ENCODE measurements at regions not wholly inside any gene's neighbourhood (a gene's known extent, or its start where the extent isn't known, plus 50 kb on each side); places are given as distances from the start of the nearest gene placed in this dataset.
"Not testable (repeated sequence)": the region's sequence is repeated elsewhere in the genome, so short reads cannot be mapped to it uniquely, and the experiment has no call there.

GRCh38 chr2:234805836-234806235 is 146.0 kb upstream of the SH3BP4 start:
- no peak for DNase-seq (ENCODE audit: extremely low read depth in 1 of 2, low read depth in 1 of 2)

- no peak for DNase-seq (ENCODE audit: extremely low read depth in 1 of 2, low read depth in 1 of 2)
Observed at GRCh38 chr2:234804704-234805103, 147.1 kb upstream of the SH3BP4 start.

- DNase-seq (ENCODE audit: extremely low read depth in 1 of 2, low read depth in 1 of 2) = no peak
Observed at GRCh38 chr2:234802845-234803171, 149.0 kb upstream of the SH3BP4 start.

DNA sequence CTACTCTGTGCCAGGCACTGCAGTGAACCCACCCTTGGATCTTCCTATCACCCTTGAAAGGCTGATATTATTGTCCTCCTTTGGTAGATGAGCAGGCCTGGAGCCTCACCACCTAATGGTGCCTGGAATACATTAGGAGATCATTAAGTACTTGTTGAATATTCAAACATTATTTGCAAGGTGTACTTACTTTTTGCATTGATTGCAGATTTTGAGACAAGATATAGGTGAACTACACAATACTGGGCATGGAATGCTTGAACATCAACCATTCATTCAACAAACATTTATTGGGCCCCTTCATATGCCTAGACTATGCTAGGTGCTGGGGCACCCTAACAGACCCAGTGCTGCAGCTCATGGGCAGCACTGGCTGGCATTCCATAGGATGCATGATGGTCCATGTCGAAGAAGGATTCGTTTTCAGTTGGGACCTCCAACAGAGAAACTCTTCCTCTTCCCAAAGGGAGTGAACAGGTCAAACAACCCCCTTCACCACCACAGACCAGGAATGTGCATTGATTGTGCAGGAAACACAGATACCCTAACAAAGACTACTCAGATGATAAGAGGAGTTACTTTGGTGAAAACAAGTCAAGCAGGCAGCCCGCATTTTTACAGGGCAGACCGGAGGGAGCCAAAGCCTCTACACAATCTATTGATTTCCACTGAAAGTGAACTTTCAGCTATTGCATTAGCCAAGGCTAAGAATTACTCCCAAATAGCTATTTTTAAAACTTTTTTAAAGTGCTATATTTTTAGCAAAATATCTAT is 149.6 kb upstream of the SH3BP4 start:
- DNase-seq (ENCODE audit: extremely low read depth in 1 of 2, low read depth in 1 of 2) = no peak

GRCh38 chr2:234797566-234798250 is 154.1 kb upstream of the SH3BP4 start:
- DNase-seq (ENCODE audit: extremely low read depth in 1 of 2, low read depth in 1 of 2) = no peak

DNA sequence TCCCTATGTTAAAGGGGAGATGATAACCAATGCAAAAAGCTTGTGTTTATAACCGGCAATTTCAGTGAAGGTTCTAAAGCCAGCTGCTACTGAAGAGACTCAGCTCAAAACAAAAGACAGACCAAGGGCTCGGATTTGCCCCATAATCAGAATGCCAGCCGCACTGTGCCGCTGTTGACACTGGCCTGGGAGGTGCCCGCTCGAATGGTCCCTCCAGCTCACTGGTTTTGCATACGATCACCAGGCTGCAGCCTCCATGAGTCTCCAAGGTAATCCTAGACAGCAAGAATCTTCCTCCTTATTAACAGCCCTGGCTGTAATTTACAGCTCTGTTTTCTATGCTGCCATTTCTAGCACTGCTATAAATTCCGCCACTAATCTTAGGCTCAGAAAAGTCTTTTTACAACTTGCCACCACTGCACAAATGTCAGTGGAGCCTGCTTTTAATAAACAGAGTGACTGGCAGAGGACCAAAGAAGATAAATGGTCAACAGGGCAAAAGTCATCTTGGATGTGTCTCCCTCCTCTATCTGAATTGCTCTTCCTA is 155.7 kb upstream of the SH3BP4 start:
- DNase-seq (ENCODE audit: extremely low read depth in 1 of 2, low read depth in 1 of 2) = no peak

- no peak for DNase-seq (ENCODE audit: extremely low read depth in 1 of 2, low read depth in 1 of 2)
Observed at GRCh38 chr2:234795272-234795920, 156.4 kb upstream of the SH3BP4 start.

DNA sequence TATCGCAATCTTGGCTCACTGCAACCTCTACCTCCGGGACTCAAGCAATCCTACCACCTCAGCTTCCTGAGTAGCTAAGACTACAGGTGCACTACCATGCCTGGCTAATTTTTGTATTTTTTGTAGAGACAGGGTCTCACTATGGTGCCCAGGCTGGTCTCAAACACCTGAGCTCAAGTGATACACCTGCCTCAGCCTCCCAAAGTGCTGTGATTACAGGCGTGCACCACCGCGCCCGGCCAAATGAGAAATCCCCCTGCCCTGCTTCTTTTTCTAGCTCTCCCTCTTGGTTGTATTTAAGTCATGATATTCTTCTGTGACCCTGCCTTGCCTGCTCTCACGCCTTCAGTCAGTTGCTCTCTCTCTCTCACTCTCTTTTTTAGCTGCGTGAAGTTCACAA is 157.0 kb upstream of the SH3BP4 start:
- no peak for DNase-seq (ENCODE audit: extremely low read depth in 1 of 2, low read depth in 1 of 2)

DNA sequence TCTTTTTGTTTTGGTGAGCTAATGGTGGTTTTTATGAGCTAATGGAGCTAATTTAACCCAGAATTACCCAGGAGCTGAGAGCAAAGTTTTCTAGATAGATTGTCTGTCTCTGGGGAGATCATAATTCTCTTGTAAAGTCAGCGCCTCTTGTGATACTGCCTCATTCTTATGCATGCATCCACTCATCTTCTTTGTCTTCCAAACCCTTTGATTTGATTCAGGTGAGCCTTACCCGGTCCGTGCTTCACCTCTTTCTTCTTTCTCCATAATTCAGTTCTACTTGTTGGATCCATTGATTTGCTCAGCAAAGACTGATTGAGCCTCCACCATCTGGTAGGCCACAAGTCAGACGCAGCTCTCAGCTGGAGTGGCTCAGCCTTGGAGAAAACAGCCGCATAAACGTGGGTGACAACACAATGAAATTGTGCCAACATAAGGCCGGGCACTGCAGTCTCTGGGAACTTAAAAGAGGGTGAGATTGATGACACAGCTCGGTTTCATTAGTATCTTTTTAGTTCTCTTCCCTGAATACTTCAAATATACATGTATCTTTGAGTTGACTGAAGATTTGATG is 158.5 kb upstream of the SH3BP4 start:
- no peak for DNase-seq (ENCODE audit: extremely low read depth in 1 of 2, low read depth in 1 of 2)

GRCh38 chr2:234792621-234793022 is 159.2 kb upstream of the SH3BP4 start:
- no peak for DNase-seq (ENCODE audit: extremely low read depth in 1 of 2, low read depth in 1 of 2)

GRCh38 chr2:234792096-234792495 is 159.7 kb upstream of the SH3BP4 start:
- DNase-seq (ENCODE audit: extremely low read depth in 1 of 2, low read depth in 1 of 2) = not testable (repeated sequence)

- no peak for DNase-seq (ENCODE audit: extremely low read depth in 1 of 2, low read depth in 1 of 2)
Observed at GRCh38 chr2:234790380-234790779, 161.4 kb upstream of the SH3BP4 start.

- no peak for DNase-seq (ENCODE audit: extremely low read depth in 1 of 2, low read depth in 1 of 2)
Observed at GRCh38 chr2:234789556-234790325, 162.1 kb upstream of the SH3BP4 start.

- no peak for DNase-seq (ENCODE audit: extremely low read depth in 1 of 2, low read depth in 1 of 2)
Observed at GRCh38 chr2:234788841-234789240, 163.0 kb upstream of the SH3BP4 start.

DNA sequence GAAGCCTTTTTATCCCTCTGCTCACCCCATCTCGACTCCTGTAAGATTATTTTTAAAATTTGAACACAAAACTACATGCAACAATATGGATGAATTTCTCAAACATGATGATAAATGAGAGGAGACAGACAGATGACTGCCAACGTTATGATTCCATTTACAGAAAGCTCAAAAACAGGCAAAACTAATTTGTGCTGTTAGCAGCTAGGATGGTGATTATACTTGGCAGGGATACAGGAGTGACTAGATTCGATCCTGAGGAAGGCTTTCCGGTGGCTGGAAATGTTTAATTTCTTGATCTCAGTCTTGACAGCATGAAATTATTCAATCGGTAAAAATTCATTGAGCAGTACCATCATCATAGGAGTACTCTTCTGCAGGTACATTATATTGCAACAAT is 163.4 kb upstream of the SH3BP4 start:
- no peak for DNase-seq (ENCODE audit: extremely low read depth in 1 of 2, low read depth in 1 of 2)

DNA sequence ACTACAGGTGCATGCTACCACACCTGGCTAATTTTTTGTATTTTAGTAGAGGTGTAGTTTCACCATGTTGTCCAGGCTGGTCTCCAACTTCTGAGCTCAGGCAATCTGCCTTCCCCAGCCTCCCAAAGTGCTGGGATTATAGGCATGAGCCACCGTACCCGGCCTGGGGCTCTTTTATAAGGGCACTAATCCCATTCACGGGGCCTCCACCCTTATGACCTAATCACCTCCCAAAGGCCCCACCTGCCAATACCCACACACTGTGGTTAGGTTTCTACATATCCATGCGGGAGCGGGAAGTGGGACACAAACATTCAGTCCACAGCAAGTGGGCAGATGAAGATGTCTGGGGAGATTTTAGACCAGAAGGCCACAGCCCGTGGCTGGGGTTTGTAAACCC is 164.7 kb upstream of the SH3BP4 start:
- DNase-seq (ENCODE audit: extremely low read depth in 1 of 2, low read depth in 1 of 2) = no peak

GRCh38 chr2:234773764-234774409 is 177.9 kb upstream of the SH3BP4 start:
- no peak for DNase-seq (ENCODE audit: extremely low read depth in 1 of 2, low read depth in 1 of 2)

- no peak for DNase-seq (ENCODE audit: extremely low read depth in 1 of 2, low read depth in 1 of 2)
Observed at GRCh38 chr2:234773129-234773528, 178.7 kb upstream of the SH3BP4 start.

GRCh38 chr2:234772733-234773060 is 179.1 kb upstream of the SH3BP4 start:
- DNase-seq (ENCODE audit: extremely low read depth in 1 of 2, low read depth in 1 of 2) = no peak

DNA sequence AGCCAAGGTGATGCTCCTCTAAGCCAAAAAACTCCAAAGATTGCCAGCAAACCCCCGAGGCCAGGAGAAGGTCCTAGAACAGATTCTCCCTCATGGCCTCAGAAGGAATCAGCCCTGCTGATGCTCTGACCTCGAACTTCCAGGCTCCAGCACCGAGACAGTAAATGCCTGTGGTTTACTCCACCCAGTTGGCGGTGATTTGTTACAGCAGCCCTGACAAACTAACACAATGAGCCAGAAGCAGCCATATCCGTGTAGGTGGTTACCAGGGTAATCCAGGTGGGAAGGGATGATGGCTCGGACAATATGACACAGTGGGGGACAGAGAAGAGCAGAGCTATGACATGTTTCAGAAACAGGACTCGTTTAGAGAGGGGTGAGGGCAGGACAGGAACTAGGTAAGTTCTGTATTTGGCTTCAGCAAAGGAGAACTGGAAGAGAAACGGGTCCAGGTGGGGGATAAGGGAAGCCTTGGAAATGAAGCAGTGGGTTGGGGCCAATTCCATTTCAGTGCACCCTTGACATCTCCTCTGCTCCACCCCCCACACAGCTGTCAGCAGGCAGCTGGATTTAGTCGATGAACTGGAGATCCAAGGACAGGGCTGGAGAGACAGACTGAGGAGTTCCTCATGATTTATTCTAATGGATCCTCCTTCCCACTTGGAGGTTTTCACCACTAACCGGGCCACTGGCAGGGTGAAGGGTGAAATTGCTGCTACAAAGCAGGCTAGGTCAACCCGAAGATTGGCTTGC is 179.7 kb upstream of the SH3BP4 start:
- no peak for DNase-seq (ENCODE audit: extremely low read depth in 1 of 2, low read depth in 1 of 2)

All from stimulated activated CD8-positive, alpha-beta memory T cell treated with anti-CD3 and anti-CD28 coated beads, Interleukin-7, amount 100 ng/mL, for 48 hours (primary cell).